Tibial nerve (tissue), 4 donors: ENCODE measurements at regions not wholly inside any gene's neighbourhood (a gene's known extent, or its start where the extent isn't known, plus 50 kb on each side); places are given as distances from the start of the nearest gene placed in this dataset.

ENCODE experiments used
- DNase-seq, 2 donors: peaks; one replicate each; pipeline ENCODE4 v3.0.0-alpha.2; 2019; ENCODE audit warnings: low spot score in 2 of 2
- H3K27ac ChIP-seq, 4 donors: fragments of 200-600 bp; sonication (generic) in 3 of 4; one replicate each; pipeline ENCODE4 v1.5.1; 2017 to 2019; ENCODE audit warnings: mild to moderate bottlenecking in 1 of 4
- H3K27me3 ChIP-seq, 2 donors: fragments of 200-600 bp; sonication (generic) in 1 of 2; one replicate each; pipeline versions ENCODE4 v1.5.1 to v1.6.0; 2017 to 2019
- H3K36me3 ChIP-seq, 3 donors: fragments of 200-600 bp; sonication (generic); one replicate each; pipeline ENCODE4 v1.5.1; 2018 to 2019
- H3K4me1 ChIP-seq, 4 donors: fragments of 200-600 bp; sonication (generic) in 3 of 4; one replicate each; pipeline ENCODE4 v1.5.1; 2017 to 2019
- H3K4me3 ChIP-seq, 4 donors: fragments of 200-600 bp; sonication (generic) in 3 of 4; one replicate each; pipeline ENCODE4 v1.5.1; 2017 to 2019; ENCODE audit warnings: mild to moderate bottlenecking in 1 of 4, moderate library complexity in 1 of 4
- H3K9me3 ChIP-seq, 4 donors: fragments of 200-600 bp; sonication (generic) in 3 of 4; one replicate each; pipeline ENCODE4 v1.5.1; 2017 to 2019
- CTCF ChIP-seq, 5 experiments: fragments of 200-600 bp in 3 of 5; fragments of 450-650 bp in 2 of 5; sonication (generic) in 3 of 5; IDR thresholded peaks; one replicate each; pipeline ENCODE4 v1.5.1; 2016 to 2019; ENCODE audit warnings: antibody characterized with exemption in 5 of 5, mild to moderate bottlenecking in 3 of 5, moderate library complexity in 2 of 5
- EP300 ChIP-seq, 2 donors: sonication (generic); formaldehyde crosslinking; IDR thresholded peaks; one replicate each; pipeline ENCODE4 v1.6.1; 2017; ENCODE audit warnings: antibody characterized with exemption in 2 of 2, mild to moderate bottlenecking in 1 of 2
- POLR2A ChIP-seq, 2 donors: fragments of 450-650 bp; IDR thresholded peaks; one replicate each; pipeline ENCODE4 v1.6.1; 2017; ENCODE audit warnings: antibody characterized with exemption in 2 of 2, mild to moderate bottlenecking in 2 of 2, moderate library complexity in 2 of 2
- WGBS, 2 donors: methylation state at CpG; one replicate each; pipeline ENCODE4 v1.1.5; 2018; 5-methylcytosine and 5-hydroxymethylcytosine counted together

GRCh38 chr5:51203598-51203997, 179.7 kb upstream of the ISL1 start:
- Histone ChIP-seq H3K4me3 (no peak overlapping the region), H3K27ac (no peak overlapping the region), H3K9me3 (no peaks in the 10 kb centered on the region), H3K36me3 (no peaks in the 10 kb centered on the region), H3K27me3 (no peaks in the 10 kb centered on the region), H3K4me1 (no peaks in the 10 kb centered on the region)
- TF ChIP-seq CTCF (IDR thresholded peaks at IDR 0.05) = no peak
- no peak for TF ChIP-seq POLR2A (IDR thresholded peaks at IDR 0.05)
- TF ChIP-seq EP300 (IDR thresholded peaks at IDR 0.05) = no peak
- no peak for DNase-seq
- 46 to 49% methylated on average over 1 of the region's 1 CpG for WGBS, 2 donors

GRCh38 chr5:51208296-51208695, 175.0 kb upstream of the ISL1 start:
- H3K4me1 ChIP-seq = no peaks in the 10 kb centered on the region
- no peak for DNase-seq
- no peak overlapping the region for H3K27ac ChIP-seq
- H3K9me3 ChIP-seq = no peaks in the 10 kb centered on the region
- no peaks in the 10 kb centered on the region for H3K36me3 ChIP-seq
- no peaks in the 10 kb centered on the region for H3K27me3 ChIP-seq
- 67 to 69% methylated on average over 3 of the region's 3 CpGs for WGBS, 2 donors
- no peak overlapping the region for H3K4me3 ChIP-seq
- TF ChIP-seq POLR2A (IDR thresholded peaks at IDR 0.05) = no peak
- no peak for TF ChIP-seq EP300 (IDR thresholded peaks at IDR 0.05)
- TF ChIP-seq CTCF (IDR thresholded peaks at IDR 0.05) = no peak

GRCh38 chr5:51214746-51215145, 168.5 kb upstream of the ISL1 start:
- DNase-seq = no peak
- WGBS, 2 donors = 55 to 75% methylated on average over 1 of the region's 1 CpG
- H3K27ac ChIP-seq = no peak overlapping the region
- H3K9me3 ChIP-seq = no peaks in the 10 kb centered on the region
- TF ChIP-seq POLR2A (IDR thresholded peaks at IDR 0.05) (no peak), EP300 (IDR thresholded peaks at IDR 0.05) (no peak), CTCF (IDR thresholded peaks at IDR 0.05) (no peak)
- H3K4me3 ChIP-seq = no peak overlapping the region
- no peaks in the 10 kb centered on the region for H3K27me3 ChIP-seq
- H3K36me3 ChIP-seq = no peaks in the 10 kb centered on the region
- no peaks in the 10 kb centered on the region for H3K4me1 ChIP-seq

GRCh38 chr5:51225789-51226742, 157.2 kb upstream of the ISL1 start:
- no peak for TF ChIP-seq POLR2A (IDR thresholded peaks at IDR 0.05)
- TF ChIP-seq CTCF (IDR thresholded peaks at IDR 0.05) = no peak
- TF ChIP-seq EP300 (IDR thresholded peaks at IDR 0.05) = no peak
- no peaks in the 10 kb centered on the region for H3K4me1 ChIP-seq
- H3K9me3 ChIP-seq = peaks cover 0 to 10% (median 5%) of the 10 kb centered on the region in 4 donors
- no peaks in the 10 kb centered on the region for H3K36me3 ChIP-seq
- no peak for DNase-seq
- H3K4me3 ChIP-seq = no peak overlapping the region
- H3K27me3 ChIP-seq = no peaks in the 10 kb centered on the region
- no peak overlapping the region for H3K27ac ChIP-seq
- WGBS, 2 donors = 14 to 20% methylated on average over 4 of the region's 4 CpGs

GRCh38 chr5:51227963-51228470, 155.2 kb upstream of the ISL1 start:
- TF ChIP-seq EP300 (IDR thresholded peaks at IDR 0.05) (no peak), CTCF (IDR thresholded peaks at IDR 0.05) (no peak), POLR2A (IDR thresholded peaks at IDR 0.05) (no peak)
- Histone ChIP-seq H3K4me1 (no peaks in the 10 kb centered on the region), H3K4me3 (no peak overlapping the region), H3K27me3 (no peaks in the 10 kb centered on the region), H3K27ac (no peak overlapping the region), H3K36me3 (no peaks in the 10 kb centered on the region), H3K9me3 (peaks cover 0 to 16% (median 5%) of the 10 kb centered on the region in 4 donors)
- 56 to 67% methylated on average over 5 of the region's 5 CpGs for WGBS, 2 donors
- DNase-seq = no peak
